ENCODE measurements at regions not wholly inside any gene's neighbourhood (a gene's known extent, or its start where the extent isn't known, plus 50 kb on each side); places are given as distances from the start of the nearest gene placed in this dataset.

GRCh38 chr21:16086936-16087335 is 357.2 kb downstream of the USP25 start:
- Mint-ChIP-seq H3K9me3 (no peaks in the 10 kb centered on the region), H3K4me1 (ENCODE audit: low read depth) (no peaks in the 10 kb centered on the region), H3K36me3 (ENCODE audit: low read depth) (no peaks in the 10 kb centered on the region), H3K27ac (no peak overlapping the region), H3K27me3 (no peaks in the 10 kb centered on the region), H3K4me3 (no peak overlapping the region)
- intact Hi-C loops (cut with micrococcal nuclease), result no loop called here

GRCh38 chr21:16087523-16087922 is 357.7 kb downstream of the USP25 start:
- Mint-ChIP-seq H3K27me3 (no peaks in the 10 kb centered on the region), H3K4me1 (ENCODE audit: low read depth) (no peaks in the 10 kb centered on the region), H3K9me3 (no peaks in the 10 kb centered on the region), H3K36me3 (ENCODE audit: low read depth) (no peaks in the 10 kb centered on the region), H3K4me3 (no peak overlapping the region), H3K27ac (no peak overlapping the region)
- intact Hi-C loops (cut with micrococcal nuclease), result no loop called here

GRCh38 chr21:16088056-16088455 is 358.3 kb downstream of the USP25 start:
- H3K27me3 Mint-ChIP-seq, result no peaks in the 10 kb centered on the region
- H3K36me3 Mint-ChIP-seq (ENCODE audit: low read depth), result no peaks in the 10 kb centered on the region
- H3K9me3 Mint-ChIP-seq, result no peaks in the 10 kb centered on the region
- no peak overlapping the region for H3K27ac Mint-ChIP-seq
- intact Hi-C loops (cut with micrococcal nuclease), result no loop called here
- H3K4me1 Mint-ChIP-seq (ENCODE audit: low read depth), result no peaks in the 10 kb centered on the region
- no peak overlapping the region for H3K4me3 Mint-ChIP-seq

- Mint-ChIP-seq H3K36me3 (ENCODE audit: low read depth) (no peaks in the 10 kb centered on the region), H3K4me3 (no peak overlapping the region), H3K27me3 (no peaks in the 10 kb centered on the region), H3K27ac (no peak overlapping the region), H3K4me1 (ENCODE audit: low read depth) (no peaks in the 10 kb centered on the region), H3K9me3 (peaks cover 9% of the 10 kb centered on the region)
- intact Hi-C loops (cut with micrococcal nuclease), result no loop called here
Observed at GRCh38 chr21:16095005-16095404, 365.2 kb downstream of the USP25 start.

GRCh38 chr21:16096988-16097387 is 367.2 kb downstream of the USP25 start:
- H3K27me3 Mint-ChIP-seq, result no peaks in the 10 kb centered on the region
- H3K4me3 Mint-ChIP-seq, result no peak overlapping the region
- intact Hi-C loops (cut with micrococcal nuclease), result no loop called here
- H3K36me3 Mint-ChIP-seq (ENCODE audit: low read depth), result no peaks in the 10 kb centered on the region
- H3K4me1 Mint-ChIP-seq (ENCODE audit: low read depth), result no peaks in the 10 kb centered on the region
- peaks cover 9% of the 10 kb centered on the region for H3K9me3 Mint-ChIP-seq
- no peak overlapping the region for H3K27ac Mint-ChIP-seq

GRCh38 chr21:16102113-16102512 is 372.3 kb downstream of the USP25 start:
- intact Hi-C loops (cut with micrococcal nuclease), result no loop called here
- Mint-ChIP-seq H3K9me3 (peaks cover 11% of the 10 kb centered on the region), H3K27ac (no peak overlapping the region), H3K36me3 (ENCODE audit: low read depth) (no peaks in the 10 kb centered on the region), H3K27me3 (no peaks in the 10 kb centered on the region), H3K4me3 (no peak overlapping the region), H3K4me1 (ENCODE audit: low read depth) (no peaks in the 10 kb centered on the region)

GRCh38 chr21:16108561-16109075 is 378.8 kb downstream of the USP25 start:
- intact Hi-C loops (cut with micrococcal nuclease), result no loop called here
- H3K27me3 Mint-ChIP-seq, result no peaks in the 10 kb centered on the region

GRCh38 chr21:16113052-16113715 is 383.4 kb downstream of the USP25 start:
- no peak overlapping the region for H3K4me3 Mint-ChIP-seq
- H3K36me3 Mint-ChIP-seq (ENCODE audit: low read depth), result no peaks in the 10 kb centered on the region
- H3K27ac Mint-ChIP-seq, result no peak overlapping the region
- H3K9me3 Mint-ChIP-seq, result peaks cover 9% of the 10 kb centered on the region
- intact Hi-C loops (cut with micrococcal nuclease), result no loop called here
- no peaks in the 10 kb centered on the region for H3K27me3 Mint-ChIP-seq
- no peaks in the 10 kb centered on the region for H3K4me1 Mint-ChIP-seq (ENCODE audit: low read depth)

More at GRCh38 chr21:16108561-16109075, 378.8 kb downstream of the USP25 start:
- peaks cover 21% of the 10 kb centered on the region for H3K9me3 Mint-ChIP-seq
- no peaks in the 10 kb centered on the region for H3K36me3 Mint-ChIP-seq (ENCODE audit: low read depth)
- H3K4me1 Mint-ChIP-seq (ENCODE audit: low read depth), result no peaks in the 10 kb centered on the region
- no peak overlapping the region for H3K4me3 Mint-ChIP-seq
- H3K27ac Mint-ChIP-seq, result no peak overlapping the region

GRCh38 chr21:16115461-16115860 is 385.7 kb downstream of the USP25 start:
- H3K9me3 Mint-ChIP-seq, result peaks cover 9% of the 10 kb centered on the region
- no peak overlapping the region for H3K4me3 Mint-ChIP-seq
- H3K27me3 Mint-ChIP-seq, result no peaks in the 10 kb centered on the region
- intact Hi-C loops (cut with micrococcal nuclease), result no loop called here
- H3K4me1 Mint-ChIP-seq (ENCODE audit: low read depth), result no peaks in the 10 kb centered on the region
- no peak overlapping the region for H3K27ac Mint-ChIP-seq
- H3K36me3 Mint-ChIP-seq (ENCODE audit: low read depth), result no peaks in the 10 kb centered on the region

GRCh38 chr21:16116069-16116468 is 386.3 kb downstream of the USP25 start:
- Mint-ChIP-seq H3K4me3 (no peak overlapping the region), H3K27ac (no peak overlapping the region), H3K27me3 (no peaks in the 10 kb centered on the region), H3K9me3 (peaks cover 9% of the 10 kb centered on the region), H3K4me1 (ENCODE audit: low read depth) (no peaks in the 10 kb centered on the region), H3K36me3 (ENCODE audit: low read depth) (no peaks in the 10 kb centered on the region)
- intact Hi-C loops (cut with micrococcal nuclease), result no loop called here

- Mint-ChIP-seq H3K4me1 (ENCODE audit: low read depth) (no peaks in the 10 kb centered on the region), H3K9me3 (peaks cover 9% of the 10 kb centered on the region), H3K27ac (no peak overlapping the region), H3K36me3 (ENCODE audit: low read depth) (no peaks in the 10 kb centered on the region), H3K4me3 (no peak overlapping the region), H3K27me3 (no peaks in the 10 kb centered on the region)
- intact Hi-C loops (cut with micrococcal nuclease), result no loop called here
Observed at GRCh38 chr21:16116798-16117197, 387.0 kb downstream of the USP25 start.

- no peaks in the 10 kb centered on the region for H3K36me3 Mint-ChIP-seq (ENCODE audit: low read depth)
- intact Hi-C loops (cut with micrococcal nuclease), result no loop called here
- H3K4me3 Mint-ChIP-seq, result no peak overlapping the region
- no peak overlapping the region for H3K27ac Mint-ChIP-seq
- no peaks in the 10 kb centered on the region for H3K27me3 Mint-ChIP-seq
- peaks cover 9% of the 10 kb centered on the region for H3K9me3 Mint-ChIP-seq
- H3K4me1 Mint-ChIP-seq (ENCODE audit: low read depth), result no peaks in the 10 kb centered on the region
Observed at GRCh38 chr21:16117331-16117730, 387.5 kb downstream of the USP25 start.

GRCh38 chr21:16117851-16118590 is 388.2 kb downstream of the USP25 start:
- Mint-ChIP-seq H3K27ac (no peak overlapping the region), H3K4me1 (ENCODE audit: low read depth) (no peaks in the 10 kb centered on the region), H3K36me3 (ENCODE audit: low read depth) (no peaks in the 10 kb centered on the region), H3K27me3 (no peaks in the 10 kb centered on the region), H3K4me3 (no peak overlapping the region), H3K9me3 (peaks cover 6% of the 10 kb centered on the region)
- intact Hi-C loops (cut with micrococcal nuclease), result no loop called here

- H3K27ac Mint-ChIP-seq, result no peak overlapping the region
- no peaks in the 10 kb centered on the region for H3K4me1 Mint-ChIP-seq (ENCODE audit: low read depth)
- no peaks in the 10 kb centered on the region for H3K36me3 Mint-ChIP-seq (ENCODE audit: low read depth)
- peaks cover under 1% of the 10 kb centered on the region for H3K9me3 Mint-ChIP-seq
- no peak overlapping the region for H3K4me3 Mint-ChIP-seq
- intact Hi-C loops (cut with micrococcal nuclease), result no loop called here
- H3K27me3 Mint-ChIP-seq, result no peaks in the 10 kb centered on the region
Observed at GRCh38 chr21:16124378-16125138, 394.8 kb downstream of the USP25 start.

Data from dendritic cell treated with granulocyte-macrophage colony-stimulating factor and Interleukin-4, amounts not matched to agents 40 ng/mL and 50 ng/mL, for 4 days (primary cell).